ENCODE measurements at regions not wholly inside any gene's neighbourhood (a gene's known extent, or its start where the extent isn't known, plus 50 kb on each side); places are given as distances from the start of the nearest gene placed in this dataset.

DNA sequence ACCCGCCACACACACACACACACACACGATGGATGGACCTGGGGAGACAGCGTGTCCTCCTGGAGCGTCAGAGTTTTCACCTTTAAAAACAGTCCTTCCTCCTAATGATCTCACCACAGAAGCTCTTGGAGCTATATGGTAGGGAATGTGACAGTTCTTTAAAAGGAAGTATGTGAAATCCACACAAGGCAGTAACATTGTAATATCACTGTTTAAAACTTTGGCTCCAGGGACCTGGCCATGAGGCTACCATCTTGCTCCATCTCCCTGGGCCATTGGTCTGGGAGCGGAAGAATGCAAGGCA is 302.4 kb downstream of the SOX9 start:
- intact Hi-C loops (cut with DNase I): loop anchor here in 2 of 10 donors (5.0 to 10.0 kb wide), 2 partner anchors 156 to 298 kb away; partner anchors contain the start of gene SOX9 (in 1 of the 2)
- H3K4me3 ChIP-seq: no peak overlapping the region
- no peak for TF ChIP-seq POLR2A (IDR thresholded peaks at IDR 0.05)
- TF ChIP-seq, protein P1, sequence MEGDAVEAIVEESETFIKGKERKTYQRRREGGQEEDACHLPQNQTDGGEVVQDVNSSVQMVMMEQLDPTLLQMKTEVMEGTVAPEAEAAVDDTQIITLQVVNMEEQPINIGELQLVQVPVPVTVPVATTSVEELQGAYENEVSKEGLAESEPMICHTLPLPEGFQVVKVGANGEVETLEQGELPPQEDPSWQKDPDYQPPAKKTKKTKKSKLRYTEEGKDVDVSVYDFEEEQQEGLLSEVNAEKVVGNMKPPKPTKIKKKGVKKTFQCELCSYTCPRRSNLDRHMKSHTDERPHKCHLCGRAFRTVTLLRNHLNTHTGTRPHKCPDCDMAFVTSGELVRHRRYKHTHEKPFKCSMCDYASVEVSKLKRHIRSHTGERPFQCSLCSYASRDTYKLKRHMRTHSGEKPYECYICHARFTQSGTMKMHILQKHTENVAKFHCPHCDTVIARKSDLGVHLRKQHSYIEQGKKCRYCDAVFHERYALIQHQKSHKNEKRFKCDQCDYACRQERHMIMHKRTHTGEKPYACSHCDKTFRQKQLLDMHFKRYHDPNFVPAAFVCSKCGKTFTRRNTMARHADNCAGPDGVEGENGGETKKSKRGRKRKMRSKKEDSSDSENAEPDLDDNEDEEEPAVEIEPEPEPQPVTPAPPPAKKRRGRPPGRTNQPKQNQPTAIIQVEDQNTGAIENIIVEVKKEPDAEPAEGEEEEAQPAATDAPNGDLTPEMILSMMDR (IDR thresholded peaks at IDR 0.05): no peak
- ATAC-seq (no peak), DNase-seq (no peak)
- H3K27ac ChIP-seq: no peak overlapping the region
- 84 to 92% (median 87%) methylated on average over 5 of the region's 5 CpGs for WGBS, 4 donors
- peaks cover 0 to 9% (median 2%) of the 10 kb centered on the region in 12 donors for H3K9me3 ChIP-seq
- no peaks in the 10 kb centered on the region for H3K27me3 ChIP-seq
- H3K36me3 ChIP-seq: no peaks in the 10 kb centered on the region
- peaks cover 0 to 19% (median 5%) of the 10 kb centered on the region in 12 donors for H3K4me1 ChIP-seq

DNA sequence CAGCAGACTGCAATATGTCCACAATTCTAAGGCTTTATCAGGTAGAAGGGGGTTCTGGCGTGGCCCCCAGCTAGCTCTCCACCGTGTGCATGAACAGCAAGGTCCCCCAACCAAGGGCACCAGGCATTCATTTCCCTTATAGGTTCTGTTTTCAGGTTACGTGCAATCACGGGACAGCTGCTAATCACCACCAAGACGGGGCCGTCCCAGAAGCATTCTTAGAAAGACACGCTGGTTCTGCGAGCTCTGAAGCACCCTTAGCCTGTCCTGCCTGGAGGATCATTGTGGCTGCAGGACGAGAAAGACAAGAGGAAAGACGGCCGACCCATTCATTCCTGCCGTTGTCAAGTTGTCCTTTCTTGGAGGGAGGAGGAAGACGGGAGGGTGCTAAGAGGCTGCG is 302.9 kb downstream of the SOX9 start:
- WGBS, 4 donors: 73 to 85% (median 82%) methylated on average over 14 of the region's 14 CpGs
- H3K9me3 ChIP-seq: peaks cover 0 to 4% (median 0%) of the 10 kb centered on the region in 12 donors
- no peak overlapping the region for H3K27ac ChIP-seq
- H3K4me1 ChIP-seq: peaks cover 0 to 19% (median 5%) of the 10 kb centered on the region in 12 donors
- no peaks in the 10 kb centered on the region for H3K27me3 ChIP-seq
- intact Hi-C loops (cut with DNase I): loop anchor here in 2 of 10 donors (5.0 to 10.0 kb wide), 2 partner anchors 156 to 299 kb away; partner anchors contain the start of gene SOX9 (in 1 of the 2)
- DNase-seq (no peak), ATAC-seq (no peak)
- H3K4me3 ChIP-seq: no peak overlapping the region
- TF ChIP-seq POLR2A (IDR thresholded peaks at IDR 0.05): no peak
- TF ChIP-seq, protein P1 (IDR thresholded peaks at IDR 0.05): no peak
- no peaks in the 10 kb centered on the region for H3K36me3 ChIP-seq

DNA sequence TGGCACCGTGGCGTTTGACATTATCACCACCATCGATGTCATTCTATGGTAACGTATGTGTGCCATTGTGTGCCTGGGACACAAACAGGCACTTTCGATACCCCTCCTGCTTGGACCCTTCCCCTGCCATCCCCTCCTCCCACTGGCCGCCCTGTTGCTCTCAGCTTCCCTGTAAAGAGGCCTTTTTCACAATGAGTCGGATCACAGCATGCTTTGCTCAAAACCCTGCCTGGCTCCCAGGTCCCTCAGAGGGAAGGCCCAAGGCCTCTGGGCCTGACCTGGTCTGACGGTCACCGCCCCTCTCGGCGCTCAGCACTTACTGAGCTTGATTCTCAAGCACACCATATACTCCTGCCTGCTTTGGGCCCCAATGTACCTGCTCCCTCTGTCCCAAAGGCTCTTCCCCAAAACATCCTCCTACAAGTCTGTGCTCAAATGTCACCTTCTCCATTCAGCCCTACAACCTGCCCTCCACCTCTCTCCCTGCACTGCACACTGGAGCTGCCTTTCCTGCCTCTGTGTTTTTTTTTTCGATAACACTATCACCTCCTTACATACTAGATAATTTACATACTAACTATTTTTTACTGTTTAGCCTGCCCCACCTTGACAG is 303.8 kb downstream of the SOX9 start:
- no peaks in the 10 kb centered on the region for H3K9me3 ChIP-seq
- H3K27ac ChIP-seq: no peak overlapping the region
- H3K4me3 ChIP-seq: no peak overlapping the region
- ATAC-seq: no peak
- H3K36me3 ChIP-seq: no peaks in the 10 kb centered on the region
- no peaks in the 10 kb centered on the region for H3K27me3 ChIP-seq
- 90 to 93% (median 91%) methylated on average over 12 of the region's 12 CpGs for WGBS, 4 donors
- no peak for DNase-seq
- H3K4me1 ChIP-seq: peaks cover 0 to 19% (median 5%) of the 10 kb centered on the region in 12 donors
- intact Hi-C loops (cut with DNase I): loop anchor here in 2 of 10 donors (5.0 to 10.0 kb wide), 2 partner anchors 157 to 300 kb away; partner anchors contain the start of gene SOX9 (in 1 of the 2)
- no peak for TF ChIP-seq POLR2A (IDR thresholded peaks at IDR 0.05)
- TF ChIP-seq, protein P1 (IDR thresholded peaks at IDR 0.05): no peak

DNA sequence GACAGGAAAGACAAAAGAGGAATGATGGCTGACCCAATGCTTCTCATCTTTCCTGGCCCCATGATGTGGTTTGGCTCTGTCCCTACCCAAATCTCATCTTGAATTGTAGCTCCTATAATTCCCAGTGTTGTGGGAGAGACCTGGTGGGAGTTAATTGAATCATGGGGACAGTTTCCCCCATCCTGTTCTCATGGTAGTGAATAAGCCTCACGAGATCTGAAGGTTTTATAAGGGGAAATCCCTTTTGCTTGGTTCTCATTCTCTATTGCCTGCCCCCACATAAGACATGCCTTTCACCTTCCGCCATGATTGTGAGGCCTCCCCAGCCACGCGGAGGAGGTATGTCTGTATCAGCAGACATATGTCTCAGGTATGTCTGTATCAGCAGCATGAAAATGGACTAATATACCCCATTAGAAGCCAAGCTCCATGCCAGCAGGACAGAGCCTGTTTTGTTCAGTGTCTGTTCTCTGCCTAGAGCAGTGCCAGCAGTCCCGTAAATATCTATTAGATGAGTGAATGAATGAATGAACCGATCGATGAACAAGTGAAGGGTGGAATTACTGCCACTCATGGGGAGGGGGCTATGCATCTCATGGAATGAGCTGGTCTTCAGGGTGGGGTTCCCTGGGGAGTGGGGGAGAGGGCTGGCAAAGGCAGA is 304.4 kb downstream of the SOX9 start:
- H3K27me3 ChIP-seq: no peaks in the 10 kb centered on the region
- no peaks in the 10 kb centered on the region for H3K36me3 ChIP-seq
- TF ChIP-seq, protein P1 (IDR thresholded peaks at IDR 0.05): no peak
- no peak for TF ChIP-seq POLR2A (IDR thresholded peaks at IDR 0.05)
- ATAC-seq (no peak), DNase-seq (no peak)
- H3K4me3 ChIP-seq: no peak overlapping the region
- WGBS, 4 donors: 92 to 96% (median 94%) methylated on average over 7 of the region's 7 CpGs
- H3K27ac ChIP-seq: no peak overlapping the region
- H3K4me1 ChIP-seq: peaks cover 0 to 19% (median 5%) of the 10 kb centered on the region in 12 donors
- H3K9me3 ChIP-seq: no peaks in the 10 kb centered on the region
- intact Hi-C loops (cut with DNase I): loop anchor here in 1 of 10 donors (10.0 kb wide), 1 partner anchor 300 kb away; the partner anchor contains the start of gene SOX9

Measured in heart left ventricle (tissue), 16 donors.